Astrocyte of the spinal cord (primary cell): ENCODE measurements at regions not wholly inside any gene's neighbourhood (a gene's known extent, or its start where the extent isn't known, plus 50 kb on each side); places are given as distances from the start of the nearest gene placed in this dataset.

Experiments used
- DNase-seq: peaks from one replicate; pipeline ENCODE4 v3.0.0; 2011; ENCODE audit warnings: low read depth, low spot score
- H3K4me3 ChIP-seq: 2 replicates; pipeline ENCODE4 v1.5.1; 2011; ENCODE audit warnings: low read depth, mild to moderate bottlenecking, low read length, moderate library complexity
- CTCF ChIP-seq: IDR thresholded peaks from 2 replicates; pipeline ENCODE4 v1.5.1; 2012; ENCODE audit warnings: low read depth, mild to moderate bottlenecking, low read length, inconsistent platforms
- in situ Hi-C: cut with HindIII; loops from 2 replicates; pipeline ENCODE4 v1.10.0; 2017; ENCODE audit warnings: low sequenced_read_pairs

- no peak overlapping the region for H3K4me3 ChIP-seq
- in situ Hi-C loops, result no loop called here
- DNase-seq, result no peak
- TF ChIP-seq CTCF, result no peak
Observed at GRCh38 chr21:36571556-36571955, 91.6 kb upstream of the CLDN14 start.

GRCh38 chr21:36572039-36572438, 92.1 kb upstream of the CLDN14 start:
- in situ Hi-C loops, result no loop called here
- H3K4me3 ChIP-seq, result no peak overlapping the region
- no peak for DNase-seq
- TF ChIP-seq CTCF, result no peak

GRCh38 chr21:36575306-36575705, 95.4 kb upstream of the CLDN14 start:
- in situ Hi-C loops, result no loop called here
- no peak overlapping the region for H3K4me3 ChIP-seq
- TF ChIP-seq CTCF, result no peak
- no peak for DNase-seq

- DNase-seq, result no peak
- in situ Hi-C loops, result no loop called here
- no peak overlapping the region for H3K4me3 ChIP-seq
- no peak for TF ChIP-seq CTCF
Observed at GRCh38 chr21:36576441-36576840, 96.5 kb upstream of the CLDN14 start.

- H3K4me3 ChIP-seq, result no peak overlapping the region
- no peak for DNase-seq
- in situ Hi-C loops, result no loop called here
- TF ChIP-seq CTCF, result no peak
Observed at GRCh38 chr21:36579898-36580297, 100.0 kb upstream of the CLDN14 start.

- H3K4me3 ChIP-seq, result no peak overlapping the region
- TF ChIP-seq CTCF, result no peak
- in situ Hi-C loops, result no loop called here
- no peak for DNase-seq
Observed at GRCh38 chr21:36582271-36582670, 102.3 kb upstream of the CLDN14 start.

GRCh38 chr21:36583591-36583990, 103.7 kb upstream of the CLDN14 start:
- in situ Hi-C loops, result no loop called here

More at GRCh38 chr21:36583591-36583990, 103.7 kb upstream of the CLDN14 start:
- TF ChIP-seq CTCF, result no peak
- no peak for DNase-seq
- H3K4me3 ChIP-seq, result no peak overlapping the region
